GM21619 (cell line): ENCODE measurements at regions not wholly inside any gene's neighbourhood (a gene's known extent, or its start where the extent isn't known, plus 50 kb on each side); places are given as distances from the start of the nearest gene placed in this dataset.
"Not testable (repeated sequence)": the region's sequence is repeated elsewhere in the genome, so short reads cannot be mapped to it uniquely, and the experiment has no call there.

Source experiments
- ATAC-seq: cut with Tn5 transposase; IDR thresholded peaks from one replicate; pipeline ENCODE4 v1.9.1; 2021; ENCODE audit not compliant: unreplicated experiment

DNA sequence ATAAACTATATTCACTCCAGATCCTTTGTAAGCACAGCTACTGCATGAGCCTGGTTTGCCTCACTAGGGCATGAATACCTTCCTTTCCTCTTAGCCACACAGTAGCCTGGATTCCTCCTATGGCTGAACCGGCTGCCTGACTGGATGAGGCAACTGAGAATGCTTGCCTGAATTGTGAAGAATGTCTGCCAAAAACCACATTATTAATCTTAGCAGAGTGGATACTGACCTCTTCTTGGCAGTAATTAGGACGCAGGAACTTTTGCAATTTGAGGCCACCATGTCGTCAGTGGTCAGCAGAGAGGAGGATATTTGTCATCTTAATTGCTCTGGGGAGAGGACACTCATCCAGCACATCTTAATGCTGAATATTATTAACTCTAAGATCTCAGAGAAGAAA is 651.8 kb upstream of the GOT2 start:
- ATAC-seq = no peak

GRCh38 chr16:59385491-59385890 is 651.4 kb upstream of the GOT2 start:
- ATAC-seq = no peak

GRCh38 chr16:59373632-59374031 is 639.5 kb upstream of the GOT2 start:
- no peak for ATAC-seq

DNA sequence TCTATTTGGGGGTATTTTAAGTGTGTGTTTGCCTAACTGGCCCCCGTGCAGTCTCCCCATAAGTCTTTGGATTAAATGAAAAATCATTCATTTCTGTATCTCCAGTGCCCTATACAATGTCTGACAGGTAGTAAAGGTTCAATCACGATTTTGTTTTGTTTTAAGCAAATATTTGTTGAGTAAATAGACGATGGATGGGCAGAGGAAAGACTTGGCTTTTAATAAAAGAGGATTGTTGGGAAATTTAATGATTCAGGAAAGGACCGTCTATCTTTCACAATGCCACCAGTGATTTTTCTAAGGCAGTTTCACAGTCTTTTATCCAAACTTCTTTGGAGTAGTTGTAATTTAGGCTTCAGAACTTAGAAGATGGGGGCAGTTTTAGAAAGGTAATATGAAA is 636.6 kb upstream of the GOT2 start:
- ATAC-seq = no peak

DNA sequence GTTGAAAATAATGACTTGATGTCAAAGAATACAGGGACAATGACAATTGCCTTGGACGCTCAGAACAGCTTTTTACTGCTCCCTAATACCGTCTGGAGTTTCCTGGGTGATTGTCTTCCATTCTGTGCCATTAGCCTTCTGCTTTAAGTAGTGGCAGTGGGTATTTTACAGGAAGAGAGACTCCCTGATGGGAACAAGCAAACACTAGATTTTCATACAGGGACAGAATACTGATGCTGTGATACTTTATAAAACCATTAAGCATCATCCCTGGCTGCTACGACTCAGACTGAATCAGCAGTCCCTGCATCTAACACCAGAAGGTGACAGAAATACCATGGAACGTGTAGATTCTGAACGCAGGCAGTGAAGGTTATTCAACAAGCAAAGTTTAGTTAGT is 635.4 kb upstream of the GOT2 start:
- no peak for ATAC-seq

GRCh38 chr16:59368586-59368985 is 634.5 kb upstream of the GOT2 start:
- no peak for ATAC-seq

DNA sequence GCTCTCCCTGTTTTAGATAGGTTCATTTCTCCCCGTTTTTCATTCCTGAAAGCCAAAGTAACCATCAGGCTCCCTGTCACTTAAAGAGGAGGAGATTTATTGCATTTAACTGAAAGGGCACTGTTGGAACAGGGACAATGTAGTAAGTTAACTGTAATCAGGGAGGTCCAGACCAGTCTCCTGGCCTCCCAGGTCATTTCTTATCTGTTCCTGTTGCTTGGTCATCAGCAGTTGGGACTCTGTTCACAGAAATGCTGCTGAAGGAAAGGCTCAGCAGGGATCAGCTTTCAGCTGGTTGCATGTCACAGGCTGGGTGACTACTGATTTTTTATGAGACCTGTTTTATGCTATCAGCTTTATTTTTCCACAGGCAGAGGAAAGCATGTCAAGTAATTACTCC is 622.6 kb upstream of the GOT2 start:
- ATAC-seq = no peak

DNA sequence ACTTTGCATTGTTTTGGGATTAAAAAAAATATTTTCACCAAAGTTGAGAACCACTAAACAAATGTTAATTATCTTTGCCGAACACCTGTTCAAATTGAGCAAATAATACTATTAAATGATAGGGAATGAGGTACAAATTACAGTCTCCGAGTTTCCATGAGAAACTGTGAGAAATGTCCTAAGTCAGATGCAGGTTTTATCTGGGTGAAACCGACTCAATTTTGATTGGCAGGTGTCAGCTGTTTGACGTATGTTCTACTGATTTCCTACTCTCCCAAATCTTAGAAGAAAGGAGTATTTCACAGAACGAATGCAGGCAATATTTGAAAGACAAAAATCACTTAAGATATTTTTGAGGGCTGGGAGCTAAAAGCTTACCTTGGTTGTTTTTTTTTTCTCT is 622.0 kb upstream of the GOT2 start:
- ATAC-seq = no peak

DNA sequence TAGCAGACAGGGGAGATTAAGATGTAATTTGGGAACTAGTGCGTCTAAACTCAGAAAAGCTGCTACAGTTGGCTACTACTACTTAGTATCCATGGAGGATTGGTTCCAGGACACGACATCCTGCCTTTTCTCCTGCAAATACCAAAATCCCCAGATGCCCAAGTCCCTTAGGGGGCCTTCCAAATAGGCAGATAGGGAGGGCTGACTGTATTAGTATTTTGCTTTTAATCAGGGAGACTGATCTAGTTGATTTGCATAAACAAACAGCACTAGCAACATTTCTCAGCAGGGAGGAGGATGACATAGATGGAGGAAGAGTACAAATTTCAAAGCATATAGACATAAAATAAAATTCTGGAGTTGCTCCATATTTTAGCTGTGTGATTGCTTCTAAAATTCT is 621.6 kb upstream of the GOT2 start:
- ATAC-seq = no peak

GRCh38 chr16:59351305-59351903 is 617.3 kb upstream of the GOT2 start:
- no peak for ATAC-seq

- no peak for ATAC-seq
Measured at GRCh38 chr16:59350670-59351069, 616.6 kb upstream of the GOT2 start.

GRCh38 chr16:59342669-59343068 is 608.6 kb upstream of the GOT2 start:
- ATAC-seq = no peak

DNA sequence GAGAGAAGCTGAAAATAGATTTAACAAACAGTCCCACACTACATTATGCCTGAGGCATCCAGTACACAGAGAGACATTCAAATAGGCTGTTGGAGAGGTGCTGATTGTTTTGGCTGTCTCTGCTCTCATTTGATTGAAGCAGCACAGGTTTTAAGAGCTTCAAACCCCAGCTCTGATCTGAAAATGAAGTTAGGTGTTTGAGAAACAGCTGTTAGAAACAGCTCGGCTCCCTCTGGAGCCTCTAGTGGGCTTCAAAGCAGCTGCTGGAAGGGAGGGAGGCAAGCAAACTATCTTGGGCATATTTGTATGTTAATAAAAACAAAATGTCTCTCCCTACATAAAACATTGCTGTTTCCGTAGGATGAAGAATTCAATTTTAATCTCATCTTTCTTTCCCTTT is 607.3 kb upstream of the GOT2 start:
- ATAC-seq = no peak

GRCh38 chr16:59339871-59340270 is 605.8 kb upstream of the GOT2 start:
- no peak for ATAC-seq

DNA sequence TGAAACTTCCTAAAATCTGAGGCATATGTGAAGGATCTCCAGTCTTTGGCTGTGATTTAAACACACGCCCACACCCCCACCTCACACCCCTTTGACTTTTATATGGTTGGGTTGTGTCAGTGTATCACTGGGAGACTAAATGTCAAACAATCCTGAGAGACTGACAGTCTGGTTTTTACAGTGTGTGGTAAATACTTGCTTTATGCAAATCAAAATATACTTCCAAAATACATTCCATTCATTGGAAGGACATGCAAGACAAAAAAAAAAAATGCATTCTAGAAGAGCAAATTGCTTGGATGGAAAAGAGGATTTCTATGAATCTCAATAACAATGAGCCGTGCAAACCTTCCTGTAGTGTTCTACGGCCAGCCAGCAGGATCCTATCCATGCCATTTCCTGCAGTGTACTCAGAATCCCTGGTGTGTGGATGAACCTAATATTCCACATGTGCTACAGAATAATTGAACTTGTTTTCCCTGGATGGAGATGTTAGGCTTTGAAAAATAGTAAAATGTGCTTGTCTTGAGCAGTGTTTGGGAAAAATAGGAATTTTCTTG is 602.1 kb upstream of the GOT2 start:
- no peak for ATAC-seq

- ATAC-seq = not testable (repeated sequence)
Measured at GRCh38 chr16:59331708-59332107, 597.6 kb upstream of the GOT2 start.

- no peak for ATAC-seq
Measured at GRCh38 chr16:59330019-59330670, 596.0 kb upstream of the GOT2 start.

- no peak for ATAC-seq
Measured at GRCh38 chr16:59328961-59329360, 594.8 kb upstream of the GOT2 start.

DNA sequence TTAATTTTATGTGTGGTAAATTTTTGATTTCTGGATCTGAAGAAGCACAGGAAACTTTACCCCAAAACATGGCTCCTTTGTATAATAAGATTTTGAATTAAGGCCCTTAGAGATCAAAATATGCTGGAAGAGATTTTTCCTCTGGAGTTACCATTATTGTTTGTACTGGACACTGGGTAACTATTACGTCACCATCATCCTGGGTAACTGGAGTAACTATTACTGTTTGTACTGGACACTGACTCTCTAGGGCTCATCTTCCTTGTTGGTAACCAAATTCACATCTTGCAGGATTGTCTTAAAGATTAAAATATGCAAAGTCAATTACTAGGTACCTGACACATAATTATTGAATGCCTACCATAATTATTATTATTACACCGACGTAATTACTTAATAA is 593.8 kb upstream of the GOT2 start:
- ATAC-seq = no peak

GRCh38 chr16:59326955-59327354 is 592.8 kb upstream of the GOT2 start:
- no peak for ATAC-seq

DNA sequence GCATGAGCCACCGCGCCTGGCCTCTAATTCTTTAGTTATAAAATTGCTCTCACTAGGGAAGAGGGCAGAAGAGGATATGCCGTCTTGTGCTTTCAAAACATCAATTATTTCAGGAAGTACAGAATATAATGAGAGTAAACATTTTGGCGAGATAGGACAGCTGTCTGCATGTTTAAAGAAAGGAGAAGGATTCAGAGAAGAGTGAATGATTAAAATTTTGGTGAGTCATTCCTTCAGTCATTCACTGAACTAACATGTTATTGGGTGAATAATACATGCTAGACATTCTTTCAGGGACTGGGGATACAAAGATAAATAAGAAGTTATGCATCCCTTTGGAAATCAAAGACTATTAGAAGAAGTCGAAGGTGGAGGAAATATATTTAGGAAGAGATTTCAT is 590.3 kb upstream of the GOT2 start:
- no peak for ATAC-seq

DNA sequence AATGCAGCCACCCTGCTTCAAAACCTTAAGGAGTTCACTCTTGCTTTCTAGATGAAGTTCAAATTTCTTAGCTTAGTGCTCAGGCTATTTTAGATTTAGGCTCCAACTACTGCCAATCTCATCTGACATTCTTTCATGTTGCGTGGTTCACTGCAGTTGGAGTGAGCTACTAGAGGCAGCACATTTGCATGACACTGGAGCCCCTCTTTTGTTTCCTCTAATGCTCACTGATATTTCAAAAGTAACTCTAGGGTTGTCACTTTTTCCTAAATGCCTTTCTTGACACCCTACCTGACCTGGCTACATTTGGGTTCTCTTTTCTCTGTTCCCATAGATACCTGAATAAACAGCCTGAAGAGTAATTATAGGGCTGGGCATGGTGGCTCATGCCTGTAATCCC is 586.5 kb upstream of the GOT2 start:
- ATAC-seq = no peak

- ATAC-seq = no peak
Measured at GRCh38 chr16:59319871-59320270, 585.8 kb upstream of the GOT2 start.
